Brain microvascular endothelial cell (primary cell): ENCODE measurements at regions not wholly inside any gene's neighbourhood (a gene's known extent, or its start where the extent isn't known, plus 50 kb on each side); places are given as distances from the start of the nearest gene placed in this dataset.
A peak's percentile ranks its signal among the peaks of the same experiment; 100 is the strongest.
"Not testable (repeated sequence)": the region's sequence is repeated elsewhere in the genome, so short reads cannot be mapped to it uniquely, and the experiment has no call there.

Source experiments
- DNase-seq: peaks from one replicate; pipeline ENCODE4 v3.0.0-alpha.2; 2020
- H3K27ac ChIP-seq: fragments of 250-450 bp; sonication (Bioruptor Pico); 2 replicates; pipeline ENCODE4 v1.5.1; 2020; ENCODE audit warnings: mild to moderate bottlenecking, moderate library complexity
- H3K27me3 ChIP-seq: fragments of 250-450 bp; sonication (Bioruptor Pico); replicated peaks from 2 replicates; pipeline ENCODE4 v1.5.1; 2020; ENCODE audit warnings: mild to moderate bottlenecking
- H3K36me3 ChIP-seq: fragments of 250-450 bp; sonication (Bioruptor Pico); replicated peaks from 2 replicates; pipeline ENCODE4 v1.5.1; 2020; ENCODE audit warnings: mild to moderate bottlenecking
- H3K4me3 ChIP-seq: 2 replicates; pipeline ENCODE4 v1.5.1; 2011; ENCODE audit warnings: low read depth, mild to moderate bottlenecking, control low read depth, low read length, moderate library complexity
- in situ Hi-C: cut with HindIII; loops from 2 replicates; pipeline ENCODE4 v1.10.0; 2017; ENCODE audit warnings: low sequenced_read_pairs, low pct_ligation_motif_present
- TF ChIP-seq, protein P1 (sequence below): IDR thresholded peaks from 2 replicates; pipeline ENCODE4 v1.5.1; 2011; ENCODE audit warnings: low read depth, mild to moderate bottlenecking, moderate library complexity, low read length, control low read depth, inconsistent platforms; ENCODE audit errors: missing control alignments

DNA sequence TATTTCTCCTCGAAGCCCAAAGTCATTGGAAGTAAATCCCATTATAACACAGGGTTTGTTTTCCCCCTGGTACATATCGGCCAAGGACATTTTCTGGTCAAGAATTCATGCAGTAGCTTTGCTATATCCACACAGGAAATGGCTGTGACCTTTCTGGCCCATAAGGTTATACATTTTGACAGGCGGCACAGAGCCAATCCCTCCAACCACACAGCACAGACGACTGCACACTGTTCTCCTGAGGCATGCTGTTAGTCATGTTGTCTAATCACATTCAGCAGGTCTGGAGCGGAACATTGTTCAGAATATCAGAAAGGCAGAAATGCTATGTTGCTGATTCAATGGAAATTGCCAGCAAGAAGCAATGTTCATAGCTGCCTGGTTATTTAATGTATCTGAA is 742.3 kb upstream of the SLC8A1 start:
- peak; percentile 92 for DNase-seq
- TF ChIP-seq, protein P1, sequence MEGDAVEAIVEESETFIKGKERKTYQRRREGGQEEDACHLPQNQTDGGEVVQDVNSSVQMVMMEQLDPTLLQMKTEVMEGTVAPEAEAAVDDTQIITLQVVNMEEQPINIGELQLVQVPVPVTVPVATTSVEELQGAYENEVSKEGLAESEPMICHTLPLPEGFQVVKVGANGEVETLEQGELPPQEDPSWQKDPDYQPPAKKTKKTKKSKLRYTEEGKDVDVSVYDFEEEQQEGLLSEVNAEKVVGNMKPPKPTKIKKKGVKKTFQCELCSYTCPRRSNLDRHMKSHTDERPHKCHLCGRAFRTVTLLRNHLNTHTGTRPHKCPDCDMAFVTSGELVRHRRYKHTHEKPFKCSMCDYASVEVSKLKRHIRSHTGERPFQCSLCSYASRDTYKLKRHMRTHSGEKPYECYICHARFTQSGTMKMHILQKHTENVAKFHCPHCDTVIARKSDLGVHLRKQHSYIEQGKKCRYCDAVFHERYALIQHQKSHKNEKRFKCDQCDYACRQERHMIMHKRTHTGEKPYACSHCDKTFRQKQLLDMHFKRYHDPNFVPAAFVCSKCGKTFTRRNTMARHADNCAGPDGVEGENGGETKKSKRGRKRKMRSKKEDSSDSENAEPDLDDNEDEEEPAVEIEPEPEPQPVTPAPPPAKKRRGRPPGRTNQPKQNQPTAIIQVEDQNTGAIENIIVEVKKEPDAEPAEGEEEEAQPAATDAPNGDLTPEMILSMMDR, result no peak
- H3K4me3 ChIP-seq, result no peak overlapping the region
- H3K36me3 ChIP-seq, result no peaks in the 10 kb centered on the region
- H3K27me3 ChIP-seq, result no peaks in the 10 kb centered on the region
- in situ Hi-C loops, result no loop called here
- no peak overlapping the region for H3K27ac ChIP-seq

- peak; percentile 28 for DNase-seq
- in situ Hi-C loops, result no loop called here
- no peak overlapping the region for H3K4me3 ChIP-seq
- no peaks in the 10 kb centered on the region for H3K36me3 ChIP-seq
- H3K27ac ChIP-seq, result no peak overlapping the region
- TF ChIP-seq, protein P1, result no peak
- no peaks in the 10 kb centered on the region for H3K27me3 ChIP-seq
Measured at GRCh38 chr2:41197781-41198180, 745.9 kb upstream of the SLC8A1 start.

GRCh38 chr2:41199334-41199733 is 747.4 kb upstream of the SLC8A1 start:
- no peak overlapping the region for H3K4me3 ChIP-seq
- H3K36me3 ChIP-seq, result no peaks in the 10 kb centered on the region
- in situ Hi-C loops, result no loop called here
- no peak overlapping the region for H3K27ac ChIP-seq
- no peaks in the 10 kb centered on the region for H3K27me3 ChIP-seq
- TF ChIP-seq, protein P1, result no peak
- DNase-seq, result no peak

DNA sequence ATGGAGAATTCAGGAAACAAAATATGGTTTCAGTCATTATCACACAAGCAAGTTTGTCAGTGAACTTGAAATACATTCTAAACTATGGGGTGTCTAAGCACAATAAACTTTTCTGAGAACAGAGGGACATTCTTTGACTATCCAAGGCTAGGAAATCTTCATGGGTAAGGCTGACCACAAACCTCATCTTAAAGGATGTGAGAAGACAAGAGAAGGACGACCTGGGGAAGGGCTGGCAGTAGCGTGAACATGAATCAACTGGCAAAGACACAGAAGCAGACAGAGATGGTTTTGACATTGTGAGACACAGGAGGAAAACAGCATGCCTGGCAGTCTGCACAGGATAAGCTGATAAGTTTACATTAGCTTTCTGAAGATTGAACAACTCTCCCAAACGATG is 752.4 kb upstream of the SLC8A1 start:
- TF ChIP-seq, protein P1, result no peak
- Histone ChIP-seq H3K27ac (no peak overlapping the region), H3K36me3 (no peaks in the 10 kb centered on the region), H3K4me3 (no peak overlapping the region), H3K27me3 (no peaks in the 10 kb centered on the region)
- no peak for DNase-seq
- in situ Hi-C loops, result no loop called here

DNA sequence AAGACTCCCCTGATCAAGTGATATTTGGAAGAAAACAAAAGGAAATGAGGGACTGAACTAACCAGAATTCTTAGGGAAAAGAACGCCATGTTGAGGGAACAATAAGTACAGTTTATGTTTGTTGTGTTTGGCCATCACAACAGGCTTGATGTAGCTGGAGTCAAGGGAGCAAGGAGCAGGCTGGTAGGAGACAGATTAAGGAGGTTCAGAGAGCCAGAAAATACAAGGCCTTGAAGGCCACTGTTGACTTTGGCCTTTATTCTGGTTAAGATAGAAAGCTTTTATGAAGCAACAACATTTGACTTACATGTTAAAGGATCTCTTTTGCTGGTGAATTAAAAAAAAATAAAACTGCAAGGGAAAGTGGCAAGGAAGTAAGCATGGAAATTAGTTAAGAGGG is 754.1 kb upstream of the SLC8A1 start:
- Histone ChIP-seq H3K4me3 (no peak overlapping the region), H3K36me3 (no peaks in the 10 kb centered on the region), H3K27me3 (no peaks in the 10 kb centered on the region), H3K27ac (no peak overlapping the region)
- TF ChIP-seq, protein P1, result no peak
- DNase-seq, result no peak
- in situ Hi-C loops, result no loop called here

DNA sequence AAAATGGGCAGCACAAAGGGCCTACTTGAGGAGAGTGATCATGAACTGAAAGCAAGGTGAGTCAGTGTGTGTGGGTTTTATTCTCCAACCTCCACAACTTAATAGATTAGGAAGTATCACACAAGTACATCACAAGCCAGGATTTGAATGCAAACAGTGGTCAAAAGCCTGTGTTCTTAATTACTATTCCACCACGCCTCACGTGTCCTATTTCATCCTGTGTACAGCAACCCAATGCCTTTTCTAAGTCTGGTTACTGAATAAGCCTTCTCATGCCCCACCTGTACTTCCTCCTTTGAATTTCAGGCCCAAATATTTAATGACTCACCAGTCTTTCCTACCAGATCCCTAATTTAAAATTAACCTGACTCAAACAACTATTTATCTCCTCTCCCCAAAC is 755.7 kb upstream of the SLC8A1 start:
- TF ChIP-seq, protein P1, result no peak
- no peak overlapping the region for H3K4me3 ChIP-seq
- in situ Hi-C loops, result no loop called here
- no peaks in the 10 kb centered on the region for H3K27me3 ChIP-seq
- H3K36me3 ChIP-seq, result no peaks in the 10 kb centered on the region
- H3K27ac ChIP-seq, result no peak overlapping the region
- DNase-seq, result no peak

- in situ Hi-C loops, H3K27me3 ChIP-seq, H3K4me3 ChIP-seq, H3K27ac ChIP-seq, H3K36me3 ChIP-seq, DNase-seq: not testable (repeated sequence)
Measured at GRCh38 chr2:41210030-41210429, 758.1 kb upstream of the SLC8A1 start.
